Neural progenitor cell (in vitro differentiated cells): ENCODE measurements at regions not wholly inside any gene's neighbourhood (a gene's known extent, or its start where the extent isn't known, plus 50 kb on each side); places are given as distances from the start of the nearest gene placed in this dataset.

ENCODE experiments used
- DNase-seq: peaks from one replicate; pipeline ENCODE4 v3.0.0-alpha.2; 2016; ENCODE audit warnings: low spot score
- H2AFZ ChIP-seq: fragments of 200-600 bp; sonication (generic); replicated peaks from 2 replicates; pipeline ENCODE4 v1.6.1; 2016; ENCODE audit warnings: antibody characterized with exemption
- H3F3A ChIP-seq: fragments of 200-600 bp; sonication (generic); 2 replicates; pipeline ENCODE4 v1.6.1; 2016; ENCODE audit warnings: antibody characterized with exemption, low read depth
- H3K27ac ChIP-seq: fragments of 200-600 bp; sonication (generic); 2 replicates; pipeline ENCODE4 v1.5.1; 2016; ENCODE audit warnings: mild to moderate bottlenecking
- H3K27me3 ChIP-seq: fragments of 200-600 bp; sonication (generic); 2 replicates; pipeline ENCODE4 v1.6.1; 2016; ENCODE audit warnings: mild to moderate bottlenecking, moderate library complexity
- H3K36me3 ChIP-seq: fragments of 200-600 bp; sonication (generic); 2 replicates; pipeline ENCODE4 v1.5.1; 2016
- H3K4me1 ChIP-seq: fragments of 200-600 bp; sonication (generic); 2 replicates; pipeline ENCODE4 v1.6.1; 2016; ENCODE audit warnings: mixed run types
- H3K4me2 ChIP-seq: fragments of 200-600 bp; sonication (generic); 2 replicates; pipeline ENCODE4 v1.6.1; 2016
- H3K4me3 ChIP-seq: fragments of 200-600 bp; sonication (generic); 2 replicates; pipeline ENCODE4 v1.5.1; 2016
- H3K79me2 ChIP-seq: fragments of 200-600 bp; sonication (generic); 2 replicates; pipeline ENCODE4 v1.6.1; 2016; ENCODE audit warnings: low read depth
- H3K9ac ChIP-seq: fragments of 200-600 bp; sonication (generic); 2 replicates; pipeline ENCODE4 v1.6.1; 2016
- H3K9me3 ChIP-seq: fragments of 200-600 bp; sonication (generic); 2 replicates; pipeline ENCODE4 v1.5.1; 2016; ENCODE audit warnings: low read depth
- H4K20me1 ChIP-seq: fragments of 200-600 bp; sonication (generic); 2 replicates; pipeline ENCODE4 v1.6.1; 2016; ENCODE audit warnings: low read depth
- H3K27ac Mint-ChIP-seq: 3 replicates; pipeline ENCODE4 v1.8.0; 2021; ENCODE audit warnings: mixed read lengths
- H3K27me3 Mint-ChIP-seq: 2 replicates; pipeline ENCODE4 v1.8.0; 2022; ENCODE audit warnings: low read depth, mild to moderate bottlenecking, inconsistent platforms, moderate library complexity, mixed read lengths; ENCODE audit not compliant: insufficient read depth
- H3K36me3 Mint-ChIP-seq: 3 replicates; pipeline ENCODE4 v1.8.0; 2021; ENCODE audit warnings: mixed read lengths
- H3K4me1 Mint-ChIP-seq: 3 replicates; pipeline ENCODE4 v1.8.0; 2021; ENCODE audit warnings: mixed read lengths
- H3K4me3 Mint-ChIP-seq: 3 replicates; pipeline ENCODE4 v1.8.0; 2021; ENCODE audit warnings: mild to moderate bottlenecking, moderate library complexity, mixed read lengths
- H3K9me3 Mint-ChIP-seq: 3 replicates; pipeline ENCODE4 v1.8.0; 2020; ENCODE audit warnings: mixed read lengths
- EZH2 ChIP-seq: fragments of 200-600 bp; sonication (generic); IDR thresholded peaks from 2 replicates; pipeline ENCODE4 v1.6.1; 2017; ENCODE audit warnings: antibody characterized with exemption, mild to moderate bottlenecking, moderate library complexity
- EZH2phosphoT487 ChIP-seq: fragments of 200-600 bp; sonication (generic); IDR thresholded peaks from 2 replicates; pipeline ENCODE4 v1.6.1; 2017; ENCODE audit warnings: antibody characterized with exemption
- TF ChIP-seq, protein P1 (sequence below): fragments of 200-600 bp; sonication (generic); IDR thresholded peaks from 2 replicates; pipeline ENCODE4 v1.5.1; 2017; ENCODE audit warnings: antibody characterized with exemption, mild to moderate bottlenecking

GRCh38 chr13:47603365-47603764 lies 397.7 kb downstream of the SUCLA2 start:
- TF ChIP-seq EZH2: no peak
- TF ChIP-seq EZH2phosphoT487: no peak
- TF ChIP-seq, protein P1, sequence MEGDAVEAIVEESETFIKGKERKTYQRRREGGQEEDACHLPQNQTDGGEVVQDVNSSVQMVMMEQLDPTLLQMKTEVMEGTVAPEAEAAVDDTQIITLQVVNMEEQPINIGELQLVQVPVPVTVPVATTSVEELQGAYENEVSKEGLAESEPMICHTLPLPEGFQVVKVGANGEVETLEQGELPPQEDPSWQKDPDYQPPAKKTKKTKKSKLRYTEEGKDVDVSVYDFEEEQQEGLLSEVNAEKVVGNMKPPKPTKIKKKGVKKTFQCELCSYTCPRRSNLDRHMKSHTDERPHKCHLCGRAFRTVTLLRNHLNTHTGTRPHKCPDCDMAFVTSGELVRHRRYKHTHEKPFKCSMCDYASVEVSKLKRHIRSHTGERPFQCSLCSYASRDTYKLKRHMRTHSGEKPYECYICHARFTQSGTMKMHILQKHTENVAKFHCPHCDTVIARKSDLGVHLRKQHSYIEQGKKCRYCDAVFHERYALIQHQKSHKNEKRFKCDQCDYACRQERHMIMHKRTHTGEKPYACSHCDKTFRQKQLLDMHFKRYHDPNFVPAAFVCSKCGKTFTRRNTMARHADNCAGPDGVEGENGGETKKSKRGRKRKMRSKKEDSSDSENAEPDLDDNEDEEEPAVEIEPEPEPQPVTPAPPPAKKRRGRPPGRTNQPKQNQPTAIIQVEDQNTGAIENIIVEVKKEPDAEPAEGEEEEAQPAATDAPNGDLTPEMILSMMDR: no peak
- peaks cover 6% of the 10 kb centered on the region for H3K9me3 Mint-ChIP-seq
- H3K27me3 Mint-ChIP-seq: no peaks in the 10 kb centered on the region
- no peak overlapping the region for H2AFZ ChIP-seq
- no peak overlapping the region for H3K9ac ChIP-seq
- H3K36me3 Mint-ChIP-seq: no peaks in the 10 kb centered on the region
- no peak for DNase-seq
- no peak overlapping the region for H3K27ac ChIP-seq
- no peaks in the 10 kb centered on the region for H3K27me3 ChIP-seq
- H3K4me3 Mint-ChIP-seq: no peak overlapping the region
- H3K4me1 ChIP-seq: no peaks in the 10 kb centered on the region
- no peak overlapping the region for H3K4me3 ChIP-seq
- no peaks in the 10 kb centered on the region for H3K4me1 Mint-ChIP-seq
- no peaks in the 10 kb centered on the region for H4K20me1 ChIP-seq
- no peak overlapping the region for H3K27ac Mint-ChIP-seq
- H3F3A ChIP-seq: no peaks in the 10 kb centered on the region
- no peaks in the 10 kb centered on the region for H3K36me3 ChIP-seq
- peaks cover 6% of the 10 kb centered on the region for H3K9me3 ChIP-seq
- H3K4me2 ChIP-seq: no peak overlapping the region
- no peaks in the 10 kb centered on the region for H3K79me2 ChIP-seq

DNA sequence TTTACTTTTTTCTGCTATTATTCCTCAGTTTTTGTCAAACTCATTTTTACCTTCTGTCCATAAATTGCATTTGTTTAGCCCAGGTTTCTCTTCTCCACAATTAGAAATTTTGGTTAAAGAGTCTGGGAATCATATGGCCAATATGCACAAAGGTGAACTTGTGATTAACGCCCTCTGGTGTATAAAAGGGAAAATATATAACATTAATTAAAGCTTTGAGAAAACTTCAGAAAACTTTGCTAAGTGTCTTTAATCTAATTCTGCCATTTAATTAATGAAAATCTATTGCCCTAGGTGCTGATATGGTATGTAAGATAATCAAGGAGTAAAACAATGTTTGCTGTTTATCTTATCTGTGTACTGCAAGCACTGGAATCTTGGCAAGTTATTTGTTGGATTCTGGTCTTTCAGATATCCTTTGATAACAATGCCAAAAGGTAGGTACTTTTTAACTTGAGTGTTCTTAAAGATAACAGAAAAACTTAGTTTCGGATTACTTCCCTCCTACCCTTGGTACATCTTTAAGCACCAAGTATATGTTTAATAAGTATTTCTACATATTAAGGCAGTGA lies 402.6 kb downstream of the SUCLA2 start:
- Histone ChIP-seq H3K36me3 (no peaks in the 10 kb centered on the region), H3K9me3 (no peaks in the 10 kb centered on the region), H3K9ac (no peak overlapping the region), H3K79me2 (no peaks in the 10 kb centered on the region), H3K4me3 (no peak overlapping the region), H3K27ac (no peak overlapping the region), H3K4me2 (no peak overlapping the region), H3K27me3 (no peaks in the 10 kb centered on the region), H4K20me1 (no peaks in the 10 kb centered on the region), H3F3A (no peaks in the 10 kb centered on the region), H3K4me1 (no peaks in the 10 kb centered on the region), H2AFZ (no peak overlapping the region)
- Mint-ChIP-seq H3K36me3 (no peaks in the 10 kb centered on the region), H3K27ac (no peak overlapping the region), H3K4me1 (no peaks in the 10 kb centered on the region), H3K27me3 (no peaks in the 10 kb centered on the region), H3K4me3 (no peak overlapping the region), H3K9me3 (peaks cover 5% of the 10 kb centered on the region)
- DNase-seq: no peak
- no peak for TF ChIP-seq EZH2
- no peak for TF ChIP-seq EZH2phosphoT487
- TF ChIP-seq, protein P1: peak; percentile 45

DNA sequence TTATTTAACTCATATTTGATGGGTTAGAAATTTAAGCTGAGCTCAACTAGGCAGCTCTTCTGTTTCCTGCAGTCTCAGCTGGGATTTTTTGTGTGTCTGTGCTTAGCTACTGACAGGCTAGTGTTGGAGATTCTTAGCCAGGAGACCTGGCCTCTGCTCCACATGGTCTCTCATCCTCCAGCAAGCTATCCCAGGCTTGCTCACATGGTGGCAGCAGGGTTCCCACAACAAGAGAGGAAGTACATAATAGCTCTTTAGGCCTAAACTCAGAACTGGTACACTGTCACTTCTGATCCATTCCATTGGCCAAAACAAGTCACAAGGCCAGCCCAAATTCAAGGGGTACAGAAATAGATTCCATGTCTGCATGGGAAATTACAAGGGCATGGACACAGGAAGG lies 406.2 kb downstream of the SUCLA2 start:
- no peaks in the 10 kb centered on the region for H3K79me2 ChIP-seq
- no peak overlapping the region for H3K4me3 ChIP-seq
- H3K9me3 Mint-ChIP-seq: peaks cover 15% of the 10 kb centered on the region
- no peak overlapping the region for H3K27ac Mint-ChIP-seq
- no peak overlapping the region for H3K4me3 Mint-ChIP-seq
- no peaks in the 10 kb centered on the region for H3K27me3 ChIP-seq
- H2AFZ ChIP-seq: no peak overlapping the region
- no peaks in the 10 kb centered on the region for H3K27me3 Mint-ChIP-seq
- no peaks in the 10 kb centered on the region for H3F3A ChIP-seq
- H4K20me1 ChIP-seq: no peaks in the 10 kb centered on the region
- no peak overlapping the region for H3K4me2 ChIP-seq
- no peaks in the 10 kb centered on the region for H3K36me3 ChIP-seq
- TF ChIP-seq EZH2phosphoT487 (no peak), EZH2 (no peak)
- TF ChIP-seq, protein P1: peak; percentile 31
- DNase-seq: peak; percentile 23
- H3K4me1 Mint-ChIP-seq: no peaks in the 10 kb centered on the region
- H3K36me3 Mint-ChIP-seq: no peaks in the 10 kb centered on the region
- no peak overlapping the region for H3K9ac ChIP-seq
- no peaks in the 10 kb centered on the region for H3K4me1 ChIP-seq
- H3K9me3 ChIP-seq: no peaks in the 10 kb centered on the region
- H3K27ac ChIP-seq: no peak overlapping the region
